Activated CD4-positive, alpha-beta T cell treated with anti-CD3 and anti-CD28 coated beads for 48 hours (primary cell): ENCODE measurements at regions not wholly inside any gene's neighbourhood (a gene's known extent, or its start where the extent isn't known, plus 50 kb on each side); places are given as distances from the start of the nearest gene placed in this dataset.
"Not testable (repeated sequence)": the region's sequence is repeated elsewhere in the genome, so short reads cannot be mapped to it uniquely, and the experiment has no call there.

Experiments used
- DNase-seq: peaks from one replicate; pipeline ENCODE4 v3.0.0-alpha.2; 2020

- not testable (repeated sequence) for DNase-seq
Observed at GRCh38 chr16:25561723-25562122, 130.0 kb upstream of the HS3ST4 start.

DNA sequence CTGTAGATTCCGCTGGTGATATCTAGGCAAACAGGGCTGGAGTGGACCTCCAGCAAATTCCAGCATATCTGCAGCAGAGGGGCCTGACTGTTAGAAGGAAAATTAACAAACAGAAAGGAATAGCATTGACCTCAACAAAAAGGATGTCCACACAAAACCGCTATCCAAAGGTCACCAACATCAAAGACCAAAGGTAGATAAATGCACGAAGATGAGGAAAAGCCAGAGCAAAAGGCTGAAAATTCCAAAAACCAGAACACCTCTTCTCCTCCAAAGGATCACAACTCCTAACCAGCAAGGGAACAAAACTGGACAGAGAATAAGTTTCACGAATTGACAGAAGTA lies 134.8 kb upstream of the HS3ST4 start:
- not testable (repeated sequence) for DNase-seq

GRCh38 chr16:25556289-25556967 lies 135.3 kb upstream of the HS3ST4 start:
- DNase-seq, result not testable (repeated sequence)

- no peak for DNase-seq
Observed at GRCh38 chr16:25553711-25554436, 137.9 kb upstream of the HS3ST4 start.

DNA sequence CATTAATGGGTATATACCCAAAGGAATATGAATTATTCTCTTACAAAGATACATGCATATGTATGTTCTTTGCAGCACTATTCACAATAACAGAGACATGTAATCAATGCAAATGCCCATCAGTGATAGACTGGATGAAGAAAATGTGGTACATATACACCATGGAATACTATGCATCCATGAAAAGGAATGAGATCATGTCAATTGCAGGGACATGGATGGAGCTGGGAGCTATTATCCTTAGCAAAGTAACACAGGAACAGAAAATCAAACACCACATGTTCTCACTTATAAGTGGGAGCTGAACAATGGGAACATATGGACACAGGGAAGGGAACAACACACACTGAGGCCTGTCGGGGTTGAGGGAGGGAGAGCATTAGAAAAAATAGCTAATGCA lies 141.1 kb upstream of the HS3ST4 start:
- no peak for DNase-seq

DNA sequence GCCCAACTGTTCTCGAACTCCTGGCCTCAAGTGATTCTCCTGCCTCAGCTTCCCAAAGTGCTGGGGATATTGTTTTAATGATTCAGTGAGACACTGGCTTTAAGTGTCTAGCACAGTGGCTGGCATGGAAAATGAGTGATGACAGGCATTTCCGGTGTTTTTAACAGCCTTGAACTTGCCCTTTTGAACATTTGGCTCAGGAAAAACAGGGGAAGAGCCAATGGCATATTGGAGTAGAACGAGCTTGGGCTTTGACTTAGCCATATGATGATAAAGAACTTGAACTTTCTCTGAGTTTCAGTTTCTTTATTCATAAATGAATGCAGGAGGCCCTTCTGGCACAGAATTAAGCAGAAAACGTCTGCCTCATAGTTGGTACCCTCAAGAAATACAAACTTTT lies 145.0 kb upstream of the HS3ST4 start:
- DNase-seq, result no peak

- DNase-seq, result no peak
Observed at GRCh38 chr16:25544294-25544693, 147.5 kb upstream of the HS3ST4 start.

DNA sequence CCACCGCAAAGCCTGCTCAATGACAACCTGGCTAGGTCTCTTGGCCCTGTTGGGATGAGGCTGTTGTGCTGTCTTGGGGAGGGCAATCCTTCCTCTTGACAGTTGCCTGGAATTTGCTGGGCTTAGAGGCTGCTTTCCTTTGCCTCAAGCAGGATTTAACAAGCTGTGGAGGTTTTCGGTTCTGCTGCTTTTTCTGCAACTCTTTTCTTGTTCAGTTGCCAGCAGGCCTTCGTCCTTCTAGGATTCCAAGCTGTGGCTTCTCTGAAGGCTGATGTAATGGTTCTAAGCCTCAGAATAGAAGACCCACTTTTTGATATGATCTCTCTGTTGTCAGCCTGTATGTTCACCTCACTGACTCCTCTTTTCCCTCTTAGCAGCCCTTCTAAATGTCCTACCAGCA lies 149.5 kb upstream of the HS3ST4 start:
- DNase-seq, result no peak

- DNase-seq, result not testable (repeated sequence)
Observed at GRCh38 chr16:25539767-25540166, 152.0 kb upstream of the HS3ST4 start.

DNA sequence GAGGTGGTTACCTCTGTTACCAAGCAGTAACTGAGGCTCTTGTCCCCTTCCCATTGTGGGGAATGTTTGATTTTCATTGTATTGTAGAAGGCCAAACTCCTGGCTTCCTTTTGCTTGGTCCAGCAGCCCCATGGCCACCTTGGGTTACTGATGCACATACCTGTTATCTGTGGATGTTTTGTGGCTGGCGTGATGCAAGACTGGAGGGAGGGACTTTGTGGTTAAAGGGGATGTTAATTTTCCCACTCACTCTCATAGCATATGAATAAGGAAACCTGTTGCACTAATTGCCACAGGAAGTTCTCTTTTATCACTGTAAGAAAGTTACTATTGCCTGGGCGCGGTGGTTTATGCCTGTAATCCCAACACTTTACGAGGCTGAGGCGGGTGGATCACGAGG lies 168.6 kb upstream of the HS3ST4 start:
- DNase-seq, result no peak

- DNase-seq, result no peak
Observed at GRCh38 chr16:25512041-25512440, 179.7 kb upstream of the HS3ST4 start.

GRCh38 chr16:25509456-25509855 lies 182.3 kb upstream of the HS3ST4 start:
- no peak for DNase-seq

DNA sequence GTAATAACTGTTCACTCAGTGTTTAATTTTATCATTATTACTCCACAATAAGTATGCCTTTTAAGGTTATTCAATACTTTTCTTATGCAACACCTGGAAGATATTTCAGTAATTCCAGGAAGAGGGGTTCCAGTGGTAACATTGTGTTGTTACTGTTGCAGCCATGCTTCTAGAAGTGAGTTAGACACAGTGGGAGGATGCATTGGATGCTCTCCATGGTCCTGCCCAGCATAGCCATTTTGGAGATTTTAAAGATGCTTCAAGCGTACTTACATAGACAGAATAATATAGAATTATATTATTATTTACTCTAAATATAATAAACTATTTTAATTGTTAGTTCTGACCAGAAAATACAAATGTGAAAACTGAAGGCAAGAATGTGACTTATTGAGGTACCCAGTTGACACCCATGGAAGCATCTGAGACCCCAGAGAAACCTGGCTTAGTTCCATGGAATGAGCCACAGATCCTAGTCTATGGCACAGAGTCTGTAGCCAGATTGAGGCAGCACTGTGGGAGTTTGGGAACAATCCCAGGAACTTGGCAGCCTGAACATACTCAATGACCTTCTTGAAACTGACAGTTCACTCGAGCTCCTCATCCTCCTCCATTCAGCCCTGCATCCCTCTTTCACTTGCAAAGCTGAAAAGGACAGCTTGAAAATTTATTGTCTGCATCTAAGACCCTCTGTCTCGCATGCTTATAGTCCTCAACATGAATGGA lies 190.1 kb upstream of the HS3ST4 start:
- no peak for DNase-seq

DNA sequence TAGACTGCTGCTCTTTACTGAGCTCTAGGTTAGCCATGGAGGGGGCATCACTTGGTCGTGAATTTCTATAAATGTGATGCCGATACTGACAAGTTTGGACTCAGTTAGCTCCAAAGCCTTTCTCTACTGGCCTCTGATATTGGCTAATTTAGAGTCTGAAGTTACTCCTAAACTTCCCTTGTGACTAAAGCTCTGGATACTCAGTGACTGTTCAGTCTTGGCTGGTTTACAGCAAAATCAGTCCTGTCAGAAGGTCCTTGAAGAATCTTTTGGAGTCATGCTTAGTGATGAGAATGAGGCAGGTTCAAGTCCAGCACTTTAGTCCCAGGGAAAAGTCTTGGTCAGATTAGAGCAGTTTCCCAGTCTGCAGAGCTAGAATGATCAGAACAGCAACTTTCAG lies 197.5 kb upstream of the HS3ST4 start:
- no peak for DNase-seq

DNA sequence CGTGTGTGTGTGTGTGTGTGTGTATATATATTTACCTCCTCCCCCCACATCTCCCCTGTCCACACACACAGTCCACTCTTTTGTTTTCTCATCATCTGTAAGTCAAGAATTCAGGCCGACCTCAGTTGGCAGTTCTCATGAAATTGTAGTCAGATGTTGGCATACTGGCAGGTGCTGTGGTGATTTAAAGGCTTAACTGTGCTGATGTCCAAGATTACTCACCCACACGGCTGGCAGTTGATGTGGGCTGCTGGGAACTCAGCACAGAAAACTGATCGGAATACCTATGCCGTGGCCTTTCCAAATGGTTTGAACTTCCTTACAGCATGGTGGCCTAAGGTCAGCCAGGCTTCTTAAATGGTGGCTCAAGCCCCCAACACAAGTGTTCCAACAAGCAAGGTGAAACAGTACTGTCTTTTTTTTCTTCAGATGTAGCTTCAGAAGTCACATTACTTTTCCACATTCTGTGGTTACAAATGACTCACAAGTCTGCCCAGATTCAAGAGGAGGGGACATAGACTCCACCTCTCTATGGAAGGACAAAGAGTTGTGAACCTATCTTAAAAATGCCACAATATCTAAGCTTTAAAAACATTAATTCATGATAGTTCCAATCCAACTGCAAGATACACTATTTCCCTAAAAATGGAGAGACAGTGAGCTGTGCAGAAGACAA lies 198.5 kb upstream of the HS3ST4 start:
- DNase-seq, result no peak

DNA sequence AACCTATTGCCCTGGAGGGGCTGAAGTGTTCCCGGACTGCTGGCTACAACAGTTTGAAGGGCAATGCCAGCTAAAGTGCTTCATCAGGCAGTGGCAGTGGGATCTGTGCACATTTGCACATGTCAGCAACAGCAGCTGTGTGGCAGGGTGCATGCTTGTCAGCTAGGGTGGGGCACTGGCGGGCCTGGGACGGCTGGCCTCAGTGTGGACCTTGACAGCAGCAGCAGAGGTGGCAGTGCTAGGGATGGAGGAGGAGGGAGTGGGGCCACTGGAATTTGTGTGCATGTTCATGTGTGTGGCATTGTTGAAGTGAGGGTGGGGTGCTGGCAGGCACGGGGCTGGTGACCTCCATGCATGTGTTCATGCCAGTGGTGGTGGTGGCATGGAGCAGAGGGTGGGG lies 203.3 kb upstream of the HS3ST4 start:
- DNase-seq, result no peak

GRCh38 chr16:25487888-25488287 lies 203.9 kb upstream of the HS3ST4 start:
- DNase-seq, result no peak

- DNase-seq, result no peak
Observed at GRCh38 chr16:25481636-25482035, 210.1 kb upstream of the HS3ST4 start.

GRCh38 chr16:25478476-25478875 lies 213.3 kb upstream of the HS3ST4 start:
- no peak for DNase-seq

- no peak for DNase-seq
Observed at GRCh38 chr16:25464058-25464457, 206.4 kb upstream of the ZKSCAN2 start.

GRCh38 chr16:25449802-25450201 lies 192.2 kb upstream of the ZKSCAN2 start:
- no peak for DNase-seq

DNA sequence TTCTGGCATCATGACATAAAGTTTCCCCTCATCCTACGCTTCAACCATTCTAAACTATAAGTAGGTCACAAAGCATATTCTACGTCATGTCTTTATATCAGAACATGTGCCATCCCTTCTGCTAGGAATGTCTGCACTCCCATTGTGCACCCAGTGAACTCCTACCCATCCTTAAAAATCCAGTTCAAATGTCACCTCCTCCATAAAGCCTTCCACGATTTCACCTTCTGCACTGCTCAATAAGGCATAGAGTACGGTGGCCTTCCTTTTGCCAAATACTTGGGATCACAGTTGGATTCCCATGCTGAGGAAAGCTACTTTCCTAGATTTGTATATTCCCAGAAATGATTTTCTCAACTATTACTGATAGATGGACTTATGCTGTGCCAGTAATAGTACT lies 186.3 kb upstream of the ZKSCAN2 start:
- no peak for DNase-seq

DNA sequence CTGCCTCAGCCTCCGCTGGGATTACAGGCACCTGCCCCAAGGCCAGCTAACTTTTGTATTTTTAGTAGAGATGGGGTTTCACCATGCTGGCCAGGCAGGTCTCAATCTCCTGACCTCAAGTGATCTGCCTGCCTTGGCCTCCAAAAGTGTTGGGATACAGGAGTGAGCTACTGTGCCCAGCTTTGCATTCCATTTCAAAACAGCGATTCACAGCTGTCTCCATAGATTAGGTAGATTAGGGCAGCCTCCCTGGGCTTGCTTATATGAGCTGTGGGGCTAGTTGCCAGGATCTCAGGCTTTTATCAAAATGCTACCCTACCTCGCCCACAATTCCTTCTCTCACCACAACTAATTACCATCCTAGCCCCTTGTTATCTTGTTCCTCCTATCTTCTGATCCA lies 176.4 kb upstream of the ZKSCAN2 start:
- DNase-seq, result no peak

DNA sequence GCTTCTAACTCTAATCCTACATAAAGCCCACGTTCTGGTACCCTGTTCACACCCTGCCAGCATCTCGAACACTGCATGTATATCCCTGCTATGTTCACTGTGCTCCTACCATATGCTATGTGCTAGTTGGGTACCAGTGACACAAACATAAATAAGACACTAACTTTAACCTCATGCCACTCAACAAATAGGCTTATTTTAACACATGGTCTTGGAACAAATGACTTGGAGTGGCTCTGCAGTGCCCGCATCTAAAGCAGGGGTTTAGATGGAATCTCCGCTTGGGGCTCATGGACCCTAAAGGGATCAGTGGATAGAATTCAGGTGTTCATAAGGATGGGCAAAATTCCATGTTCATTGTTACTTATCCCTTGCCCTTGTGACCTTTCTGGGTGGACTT lies 175.7 kb upstream of the ZKSCAN2 start:
- DNase-seq, result no peak
